Right kidney (tissue), 1 donor: ENCODE measurements at regions not wholly inside any gene's neighbourhood (a gene's known extent, or its start where the extent isn't known, plus 50 kb on each side); places are given as distances from the start of the nearest gene placed in this dataset.

Experiments
- DNase-seq: peaks from one replicate; pipeline ENCODE4 v3.0.0-alpha.2; 2016

DNA sequence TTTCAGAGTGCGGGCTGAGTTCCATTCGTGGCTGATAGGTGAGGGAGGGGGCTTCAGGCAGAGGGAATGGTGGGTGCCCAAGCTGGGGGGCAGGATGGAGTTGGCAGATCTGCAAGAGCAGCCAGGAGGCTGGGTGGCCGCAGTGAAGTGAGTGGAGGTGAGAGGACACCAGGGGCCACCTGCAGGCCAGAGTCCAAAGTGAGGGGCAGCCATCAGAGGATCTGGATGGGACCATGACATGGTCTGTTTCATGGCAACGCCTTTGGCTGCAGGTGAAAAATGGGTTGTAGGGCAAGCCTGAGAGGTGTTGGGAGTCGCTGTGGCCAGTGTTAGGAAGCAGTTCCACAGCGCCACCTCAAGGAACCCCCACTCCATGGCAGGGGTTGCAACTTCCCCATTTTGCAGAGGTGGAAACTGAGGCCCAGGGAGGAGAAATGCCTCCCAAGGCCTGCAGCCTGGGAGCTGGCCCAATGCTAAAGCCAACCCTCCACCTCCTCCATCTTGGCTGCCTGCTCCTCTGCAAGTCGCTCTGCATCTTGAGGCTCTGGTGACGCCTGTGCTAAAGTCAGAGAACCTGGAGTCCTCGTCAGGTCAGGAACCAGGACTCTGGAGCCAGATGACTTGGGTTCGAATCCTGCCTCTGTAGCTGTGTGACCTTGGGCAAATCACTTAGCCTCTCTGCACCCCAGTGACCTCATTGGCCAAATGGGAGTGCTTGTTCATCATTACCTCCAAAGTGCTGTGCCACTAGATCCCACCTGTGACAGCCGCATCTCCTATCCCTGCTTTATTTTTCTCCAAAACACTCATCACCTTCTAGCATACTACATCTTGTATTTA lies 153.8 kb downstream of the CEBPB start:
- DNase-seq = no peak

GRCh38 chr20:50345712-50346373 lies 155.2 kb downstream of the CEBPB start:
- no peak for DNase-seq

GRCh38 chr20:50346374-50347283 lies 156.0 kb downstream of the CEBPB start:
- no peak for DNase-seq

DNA sequence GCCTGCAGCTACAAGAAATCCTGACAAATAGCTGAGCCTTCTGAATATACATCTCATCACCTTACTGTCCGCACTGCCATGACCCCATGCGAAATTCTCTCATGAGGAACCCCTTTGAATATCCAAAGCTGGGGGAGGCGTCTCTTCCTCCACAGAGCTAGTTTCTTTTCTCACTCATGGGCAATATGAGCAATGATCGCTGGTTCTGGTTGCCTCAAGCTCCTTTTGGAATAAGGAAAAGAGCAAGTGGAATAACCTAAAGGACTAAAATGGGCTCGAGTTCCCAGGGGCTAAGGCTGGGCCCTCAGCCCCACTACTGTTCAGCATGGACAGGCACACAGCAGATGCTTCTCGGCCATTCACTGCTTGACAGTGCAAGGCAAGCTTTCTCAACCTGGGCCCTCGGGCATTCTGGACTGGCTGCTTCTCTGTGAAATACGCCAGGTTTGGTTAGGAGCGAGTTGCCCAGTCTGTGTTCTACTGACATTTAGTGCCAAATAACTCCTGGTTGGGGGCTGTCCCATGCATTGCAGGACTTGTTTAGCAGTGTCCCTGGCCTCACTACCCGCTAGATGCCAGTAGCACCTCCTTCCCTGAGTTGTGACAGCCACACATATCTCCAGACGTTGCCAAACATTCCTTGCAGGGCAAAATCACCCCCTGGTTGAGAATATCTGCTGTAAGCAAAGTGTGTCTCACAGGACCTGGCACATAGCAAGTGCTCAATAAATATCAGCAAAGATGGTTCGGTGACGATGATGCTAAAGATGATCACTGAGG lies 156.8 kb downstream of the CEBPB start:
- no peak for DNase-seq

DNA sequence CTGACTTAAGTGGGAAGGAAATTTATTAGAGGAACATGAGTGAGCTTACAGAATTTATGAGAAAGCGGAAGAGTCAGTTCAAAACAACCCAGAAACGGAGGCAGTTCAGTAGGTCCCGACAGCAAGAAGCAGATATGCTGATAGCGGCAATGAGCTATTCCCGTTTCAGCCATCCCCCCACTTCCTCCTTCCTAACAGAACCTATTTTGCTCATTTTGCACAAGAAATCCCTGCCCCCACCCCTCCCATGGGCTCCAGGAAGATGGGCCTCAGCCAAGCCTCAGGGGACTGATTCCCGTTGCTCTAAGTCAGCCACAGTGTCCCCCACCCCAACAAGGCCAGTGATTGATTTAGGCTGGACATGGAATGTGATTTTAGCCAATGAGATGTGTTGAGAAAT lies 157.5 kb downstream of the CEBPB start:
- no peak for DNase-seq

GRCh38 chr20:50350510-50351249 lies 159.5 kb upstream of the PTPN1 start:
- no peak for DNase-seq

- DNase-seq = no peak
These were observed 158.6 kb upstream of the PTPN1 start for GRCh38 chr20:50351541-50351940.

GRCh38 chr20:50353289-50353961 lies 156.8 kb upstream of the PTPN1 start:
- DNase-seq = no peak

DNA sequence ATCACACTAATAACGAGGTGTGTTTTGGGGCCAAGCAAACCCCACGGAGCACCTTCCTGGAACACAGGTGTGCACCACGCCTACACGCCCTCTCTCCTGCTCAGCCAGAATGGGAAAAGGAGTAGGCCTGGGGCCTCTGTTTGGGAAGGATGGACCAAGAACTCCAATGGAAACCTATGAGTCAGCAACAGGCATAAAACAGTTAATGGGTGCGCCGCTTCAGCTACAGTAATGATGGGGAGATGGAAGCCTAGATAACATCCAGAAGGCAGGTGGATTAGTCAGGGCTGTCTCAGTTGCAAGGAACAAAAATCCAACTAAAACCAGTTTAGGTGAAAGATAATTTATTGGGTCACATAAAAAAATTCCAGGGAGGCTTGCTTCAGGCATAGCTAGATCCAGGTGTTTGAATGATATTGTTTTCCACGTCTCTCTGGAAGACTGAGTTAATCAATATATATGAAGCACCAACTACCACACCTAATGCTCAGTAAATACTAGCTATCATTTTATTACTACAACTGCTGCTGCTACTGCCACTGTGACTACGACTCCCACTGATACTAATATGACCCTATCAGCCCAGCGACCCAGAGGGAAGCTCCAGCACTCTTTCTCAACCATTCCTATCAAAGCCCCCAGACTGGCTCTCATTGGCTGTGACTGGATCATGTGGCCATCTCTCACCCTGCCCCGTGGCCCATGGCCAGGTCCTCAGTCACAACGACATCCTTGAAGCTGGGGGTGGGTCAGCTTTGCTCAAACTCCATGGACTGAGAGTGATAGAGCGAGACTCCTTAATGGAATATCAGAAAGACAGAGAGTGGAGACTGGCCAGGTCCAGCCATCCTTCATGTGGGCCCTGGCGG lies 155.2 kb upstream of the PTPN1 start:
- DNase-seq = no peak

DNA sequence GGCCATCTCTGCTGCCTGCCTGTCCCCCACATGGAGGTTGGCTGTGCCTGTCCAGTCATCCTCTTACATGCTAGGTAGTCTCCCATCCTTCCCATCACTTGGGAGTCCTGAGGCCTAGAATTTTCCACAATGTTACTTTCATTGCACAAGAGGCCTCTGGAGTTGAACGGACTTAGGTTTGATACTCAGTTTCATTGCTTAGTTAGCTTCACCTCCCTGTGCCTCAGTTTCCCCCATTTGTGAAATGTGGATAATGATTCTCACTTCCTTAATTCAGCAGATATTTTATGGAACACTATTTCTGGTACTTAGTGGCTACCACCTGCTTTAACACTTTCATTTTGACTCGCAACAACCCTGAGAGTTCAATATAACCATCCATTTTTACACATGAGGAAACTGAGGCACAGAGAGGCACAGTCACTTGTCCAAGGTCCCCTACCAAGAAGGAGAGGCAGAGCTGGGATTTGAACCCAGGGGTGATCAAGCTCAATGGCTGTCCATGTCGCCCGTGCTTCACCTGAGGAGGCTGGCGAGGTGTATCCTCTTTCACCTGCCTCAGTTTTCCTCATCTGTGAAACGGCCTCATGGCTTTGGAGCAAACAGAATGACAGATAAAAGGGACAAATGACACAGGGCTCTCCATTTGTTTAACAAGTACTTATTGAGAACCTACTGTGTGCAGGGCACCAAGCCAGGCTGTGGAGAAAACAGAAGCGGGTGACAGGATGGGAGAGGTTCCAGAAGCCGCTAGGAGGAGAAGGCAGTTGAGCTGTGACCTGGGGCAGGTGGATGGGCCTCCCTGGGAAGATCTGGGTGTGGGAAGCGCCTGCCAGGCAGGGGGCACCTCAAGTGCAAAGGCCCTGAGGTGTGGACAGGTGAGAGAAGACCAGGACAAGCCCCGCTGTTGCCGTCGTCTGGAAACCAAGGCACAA lies 154.3 kb upstream of the PTPN1 start:
- DNase-seq = no peak

GRCh38 chr20:50356525-50356885 lies 153.7 kb upstream of the PTPN1 start:
- no peak for DNase-seq

- no peak for DNase-seq
These were observed 153.0 kb upstream of the PTPN1 start for GRCh38 chr20:50356962-50357782.

- no peak for DNase-seq
These were observed 152.4 kb upstream of the PTPN1 start for GRCh38 chr20:50357783-50358161.

DNA sequence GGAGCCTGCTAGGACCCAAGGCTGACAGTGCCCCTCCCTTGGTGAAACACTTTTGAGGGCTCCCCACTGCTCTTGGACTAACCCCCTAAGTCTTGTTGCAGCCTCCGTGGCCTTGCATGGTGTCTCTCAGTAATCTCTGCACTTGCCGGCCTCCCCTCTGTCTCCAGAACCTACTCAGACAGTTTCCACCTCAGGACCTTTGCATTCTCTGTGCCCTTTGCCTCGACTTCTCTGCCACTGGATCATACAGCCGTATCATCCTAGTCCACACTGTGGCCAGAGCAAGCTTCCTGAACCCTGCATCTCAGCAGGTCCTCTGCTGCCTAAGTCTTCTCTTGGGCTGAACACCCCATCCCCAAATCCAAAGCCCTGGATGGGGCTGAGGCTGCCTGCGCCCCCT lies 152.0 kb upstream of the PTPN1 start:
- DNase-seq = no peak

GRCh38 chr20:50358971-50359370 lies 151.2 kb upstream of the PTPN1 start:
- DNase-seq = no peak

- no peak for DNase-seq
These were observed 150.5 kb upstream of the PTPN1 start for GRCh38 chr20:50359607-50360217.

DNA sequence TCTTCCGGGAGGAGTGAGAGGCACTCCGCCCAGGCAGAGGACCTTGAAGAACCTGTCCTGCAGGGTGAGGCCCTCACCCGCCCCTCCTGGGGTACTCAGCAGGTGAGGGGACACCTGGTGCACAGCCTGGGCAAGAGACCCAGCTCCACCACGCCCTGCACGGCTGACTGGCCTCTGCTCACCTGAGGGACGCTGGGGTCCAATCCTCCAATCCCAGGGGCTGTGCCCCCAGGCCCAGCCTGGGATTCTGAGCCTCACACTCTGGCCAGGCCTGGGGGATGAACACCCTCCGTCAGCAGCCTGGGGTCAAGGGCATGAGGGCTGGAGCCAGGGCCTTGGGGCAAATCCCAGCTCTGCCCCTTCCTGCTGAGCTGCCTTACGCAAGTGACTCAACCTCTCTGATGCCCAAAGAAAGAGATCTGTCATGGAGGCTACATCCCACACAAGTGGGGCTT lies 149.9 kb upstream of the PTPN1 start:
- DNase-seq = no peak
